ENCODE measurements at regions not wholly inside any gene's neighbourhood (a gene's known extent, or its start where the extent isn't known, plus 50 kb on each side); places are given as distances from the start of the nearest gene placed in this dataset.

DNA sequence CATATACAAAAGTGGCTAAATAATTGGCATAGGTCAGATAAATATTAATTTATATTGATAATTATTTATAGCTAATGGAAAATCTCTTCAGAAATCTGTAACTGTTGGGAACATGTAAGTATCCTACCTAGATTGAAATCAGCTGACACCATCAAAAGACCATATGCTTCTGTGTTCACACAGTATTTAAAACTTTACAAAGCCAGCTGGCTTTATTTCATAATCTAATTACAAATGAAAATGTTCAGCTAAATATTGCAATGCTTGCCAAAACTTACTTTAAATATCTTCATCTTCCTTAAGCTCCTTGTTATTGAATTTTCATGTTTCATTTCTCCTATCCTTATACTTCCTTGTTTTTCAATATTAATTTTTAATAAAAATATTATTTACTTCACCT lies 190.9 kb upstream of the DOK6 start:
- in situ Hi-C loops (cut with HindIII; ENCODE audit: low pct_ligation_motif_present, low pct_unique_long_range_greater_than_20kb, low sequenced_read_pairs): no loop called here
- no peak for DNase-seq

DNA sequence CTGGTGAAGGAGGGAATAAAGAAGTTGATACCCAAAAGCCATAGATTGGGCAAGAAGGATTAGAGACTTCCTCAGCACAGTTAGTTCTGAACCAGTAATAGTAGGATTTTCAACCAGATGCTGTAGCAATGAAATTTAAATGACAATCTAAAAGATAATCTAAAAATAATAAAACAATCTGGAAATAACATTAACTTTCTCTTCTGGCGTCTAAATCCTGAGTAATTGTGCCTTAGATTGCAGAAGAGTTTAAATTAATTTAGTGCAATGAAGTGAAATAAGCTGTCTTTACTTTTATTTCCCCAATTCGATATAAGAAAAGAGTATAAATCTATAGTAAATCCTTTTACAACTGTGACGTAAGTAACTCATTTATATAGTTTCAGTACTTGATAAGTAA lies 186.8 kb upstream of the DOK6 start:
- DNase-seq: no peak
- in situ Hi-C loops (cut with HindIII; ENCODE audit: low pct_ligation_motif_present, low pct_unique_long_range_greater_than_20kb, low sequenced_read_pairs): no loop called here

DNA sequence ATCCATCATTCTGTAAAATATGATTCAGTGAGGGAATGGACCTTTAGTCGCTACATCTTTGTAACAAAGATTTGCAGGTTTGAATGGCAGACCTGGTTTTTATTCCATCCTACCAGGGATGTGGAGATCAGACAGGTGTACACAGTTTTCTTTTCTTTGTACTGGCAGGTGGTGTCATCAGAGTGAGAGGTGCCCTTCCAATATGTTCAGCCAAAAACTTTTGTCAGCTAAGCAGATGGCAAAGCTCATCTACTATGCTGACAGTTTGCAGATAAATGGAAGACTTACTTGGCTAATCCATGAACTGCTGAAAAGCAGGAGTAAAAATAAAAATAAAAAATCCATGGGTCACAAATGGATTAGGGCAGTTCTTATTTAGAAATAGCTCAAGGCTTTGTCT lies 185.5 kb upstream of the DOK6 start:
- no peak for DNase-seq
- in situ Hi-C loops (cut with HindIII; ENCODE audit: low pct_ligation_motif_present, low pct_unique_long_range_greater_than_20kb, low sequenced_read_pairs): no loop called here

DNA sequence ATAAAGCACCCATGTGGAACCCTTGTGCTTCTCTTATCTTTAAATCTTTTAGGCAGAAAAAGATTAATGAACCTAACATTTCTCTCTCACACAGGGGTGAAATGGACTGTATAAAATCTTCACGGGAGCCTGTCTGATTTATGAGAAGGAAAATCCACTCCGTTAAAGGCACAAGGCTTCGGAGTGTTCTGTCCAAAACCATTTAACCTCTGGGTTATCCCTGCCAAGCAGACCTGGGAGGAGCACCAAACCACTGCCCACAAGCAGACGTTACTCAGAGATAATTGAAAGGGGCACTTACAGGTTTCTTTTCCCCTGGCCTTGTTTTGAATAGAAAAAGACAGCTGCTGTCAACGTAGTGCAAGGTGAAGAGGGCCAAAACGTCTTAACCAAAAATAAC lies 184.4 kb upstream of the DOK6 start:
- no peak for DNase-seq
- in situ Hi-C loops (cut with HindIII; ENCODE audit: low pct_ligation_motif_present, low pct_unique_long_range_greater_than_20kb, low sequenced_read_pairs): no loop called here

DNA sequence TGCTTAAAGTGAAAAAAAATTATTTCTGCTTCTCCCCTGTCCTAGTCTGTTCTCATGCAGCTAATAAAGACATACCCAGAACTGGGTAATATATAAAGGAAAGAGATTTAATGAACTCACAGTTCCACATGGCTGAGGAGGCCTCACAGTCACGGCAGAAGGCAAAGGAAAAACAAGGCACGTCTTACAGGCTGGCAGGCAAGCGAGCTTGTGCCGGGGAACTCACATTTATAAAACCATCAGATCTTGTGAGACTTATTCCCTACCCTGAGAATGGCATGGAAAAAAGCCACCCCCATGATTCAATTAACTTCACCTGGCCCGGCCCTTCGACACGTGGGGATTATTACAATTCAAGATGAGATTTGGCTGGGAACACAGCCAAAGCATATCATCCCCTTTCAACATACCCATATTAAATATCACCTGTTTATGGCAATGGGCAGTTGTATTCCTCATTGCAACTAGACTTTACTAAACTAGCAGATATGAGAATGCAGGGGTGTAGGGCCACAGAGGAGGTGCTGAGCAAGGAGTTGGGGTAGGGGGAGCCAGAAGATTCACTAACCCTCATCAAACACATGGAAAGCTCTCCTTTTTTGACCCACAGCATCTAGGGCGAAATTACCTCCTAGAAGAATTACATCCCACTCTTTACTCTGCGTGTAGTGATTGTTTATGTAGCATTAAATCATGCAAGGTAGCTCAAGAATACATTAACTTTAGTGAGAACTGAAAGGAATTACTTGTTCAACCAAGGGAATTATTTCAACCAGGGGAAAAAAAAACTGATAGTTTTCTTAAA lies 183.3 kb upstream of the DOK6 start:
- in situ Hi-C loops (cut with HindIII; ENCODE audit: low pct_ligation_motif_present, low pct_unique_long_range_greater_than_20kb, low sequenced_read_pairs): no loop called here
- DNase-seq: no peak

DNA sequence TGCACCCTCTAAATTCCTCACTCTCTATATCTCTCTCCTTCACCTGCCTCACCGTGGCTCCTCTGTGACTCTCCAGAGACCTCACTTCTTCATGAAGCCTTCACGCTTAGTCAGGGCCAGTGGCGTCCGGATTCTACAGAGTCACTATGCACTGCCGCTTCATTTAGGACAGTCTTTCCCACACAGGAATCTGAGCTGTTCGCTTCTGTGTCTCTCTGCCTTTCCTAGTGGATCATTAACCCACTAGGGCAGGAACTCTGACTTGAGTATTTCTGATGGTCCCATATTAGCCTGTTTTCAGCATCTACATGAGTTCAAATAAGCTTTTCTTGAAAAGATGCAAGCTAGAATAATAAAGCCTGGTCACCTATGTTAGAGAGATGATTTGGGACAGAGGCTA lies 180.2 kb upstream of the DOK6 start:
- no peak for DNase-seq
- in situ Hi-C loops (cut with HindIII; ENCODE audit: low pct_ligation_motif_present, low pct_unique_long_range_greater_than_20kb, low sequenced_read_pairs): no loop called here

DNA sequence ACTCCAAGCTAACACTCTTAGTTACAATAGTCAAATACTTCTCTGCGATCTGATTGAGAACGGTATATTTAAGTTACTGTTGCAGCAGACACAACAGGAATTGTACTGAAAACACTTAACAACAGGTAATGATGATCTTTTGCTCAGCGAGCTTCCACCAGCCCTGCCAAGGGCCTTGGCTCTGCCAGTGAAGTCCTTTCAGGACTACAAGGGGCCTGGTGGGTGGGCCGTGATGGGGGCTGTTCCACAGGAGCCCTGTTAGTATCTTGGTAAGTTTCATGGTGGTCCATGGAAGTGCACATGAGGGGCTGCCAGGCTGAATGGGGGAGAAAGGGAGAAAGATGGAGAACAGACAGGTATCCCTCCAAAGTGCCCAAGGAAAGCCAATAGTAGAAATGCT lies 178.6 kb upstream of the DOK6 start:
- in situ Hi-C loops (cut with HindIII; ENCODE audit: low pct_ligation_motif_present, low pct_unique_long_range_greater_than_20kb, low sequenced_read_pairs): no loop called here

DNA sequence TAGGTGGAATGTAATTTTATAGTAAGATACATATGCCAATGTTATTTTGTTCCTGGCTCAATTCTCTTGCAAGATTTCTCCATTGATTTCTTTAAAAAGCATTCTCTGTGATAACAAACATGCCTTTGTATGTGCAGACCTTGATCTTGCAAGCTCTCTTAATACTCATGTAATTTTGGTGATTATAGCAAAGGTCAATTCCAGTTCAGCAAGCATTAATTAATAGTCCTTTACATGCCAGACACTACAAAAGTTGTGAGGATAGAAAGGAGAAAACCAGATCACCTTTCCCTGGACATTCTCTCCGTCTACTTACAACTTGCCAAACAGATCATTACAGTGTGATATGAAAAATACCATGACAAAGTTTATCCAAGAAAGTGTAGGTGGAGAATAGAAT lies 173.7 kb upstream of the DOK6 start:
- in situ Hi-C loops (cut with HindIII; ENCODE audit: low pct_ligation_motif_present, low pct_unique_long_range_greater_than_20kb, low sequenced_read_pairs): no loop called here
- DNase-seq: no peak

More for the DNA sequence above, 178.6 kb upstream of the DOK6 start:
- no peak for DNase-seq

DNA sequence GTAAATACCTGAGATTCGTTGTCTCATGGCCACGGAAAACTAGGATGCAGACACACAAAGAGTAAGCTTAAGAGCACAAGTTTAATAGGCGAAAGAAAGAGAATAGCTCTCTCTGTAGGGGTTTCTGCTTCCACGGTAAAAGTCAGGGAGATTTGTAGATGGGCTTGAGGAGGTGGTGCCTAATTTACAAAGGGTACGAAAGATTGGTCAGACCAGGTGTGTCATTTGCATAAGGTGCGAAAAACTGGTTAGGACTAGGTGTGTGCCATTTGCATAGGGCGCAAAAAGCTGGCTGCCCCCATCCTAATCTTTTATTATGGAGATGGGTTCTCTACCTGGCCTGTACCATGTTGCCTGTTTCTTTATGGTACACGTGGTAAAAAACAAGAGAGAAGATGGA lies 170.5 kb upstream of the DOK6 start:
- no peak for DNase-seq
- in situ Hi-C loops (cut with HindIII; ENCODE audit: low pct_ligation_motif_present, low pct_unique_long_range_greater_than_20kb, low sequenced_read_pairs): no loop called here

DNA sequence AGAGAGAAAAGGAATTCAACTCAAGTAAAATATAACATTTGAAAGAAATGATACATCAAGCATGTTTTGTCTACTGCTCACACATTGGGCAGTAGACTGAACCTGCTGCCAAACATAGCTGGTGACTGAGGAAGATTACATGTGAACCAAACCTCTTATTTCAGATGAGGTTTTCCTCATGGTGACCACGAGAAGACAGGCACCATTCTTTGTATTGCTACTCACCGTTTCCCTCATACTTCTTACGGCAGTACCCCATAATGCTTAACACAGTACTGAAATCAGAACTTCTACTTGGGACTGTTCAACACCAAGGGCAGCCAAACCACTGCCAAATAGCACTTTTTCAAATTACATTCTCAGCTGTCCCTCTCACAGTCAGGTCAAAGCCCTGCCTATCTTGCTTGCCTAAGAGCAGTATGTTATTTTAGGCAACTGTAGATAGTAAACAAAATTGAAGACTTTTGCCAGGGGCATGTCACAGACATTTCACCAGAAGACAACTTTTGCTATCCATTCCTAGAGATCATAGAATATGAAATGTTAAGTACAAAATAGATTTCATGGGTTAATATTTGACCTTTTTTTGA lies 167.1 kb upstream of the DOK6 start:
- in situ Hi-C loops (cut with HindIII; ENCODE audit: low pct_ligation_motif_present, low pct_unique_long_range_greater_than_20kb, low sequenced_read_pairs): no loop called here

DNA sequence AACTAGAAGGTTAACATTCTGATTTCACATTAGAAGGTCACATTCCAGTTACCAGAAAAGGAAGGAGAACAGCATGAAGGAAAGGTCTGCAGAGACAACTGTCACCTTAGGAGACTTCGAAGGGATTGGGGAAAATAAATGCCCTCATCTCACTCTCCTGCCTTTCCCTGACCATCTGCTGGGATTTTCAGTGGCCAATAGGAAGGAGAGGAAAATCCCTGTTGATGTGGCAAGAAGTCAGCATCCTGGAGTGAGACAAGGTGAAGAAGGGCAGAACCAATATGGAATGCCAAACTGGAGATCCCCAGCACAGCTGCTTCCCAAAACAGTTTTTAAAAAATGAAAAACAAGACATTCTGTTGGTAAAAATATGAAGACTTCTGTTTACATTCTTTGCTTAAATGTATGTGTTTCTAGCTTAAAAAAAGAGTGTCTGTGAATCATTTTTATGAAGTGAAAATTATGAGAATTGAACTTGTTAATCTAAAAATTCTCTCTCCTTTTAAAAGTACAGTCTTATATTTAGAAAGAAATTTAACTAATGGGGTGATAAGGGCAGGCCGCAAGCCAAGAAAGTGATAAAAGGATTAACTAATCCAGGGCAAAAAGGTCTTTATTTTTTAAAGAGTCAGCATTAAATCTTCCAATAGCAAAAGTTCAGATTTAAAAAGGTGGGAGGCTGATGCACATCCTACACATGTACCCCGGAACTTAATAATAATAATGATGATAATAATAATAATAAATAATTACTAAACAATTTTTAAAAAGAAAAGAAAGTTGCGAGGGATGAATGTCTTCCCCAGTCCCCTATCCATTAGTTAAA lies 160.6 kb upstream of the DOK6 start:
- in situ Hi-C loops (cut with HindIII; ENCODE audit: low pct_ligation_motif_present, low pct_unique_long_range_greater_than_20kb, low sequenced_read_pairs): no loop called here
- no peak for DNase-seq

More for the DNA sequence above, 167.1 kb upstream of the DOK6 start:
- no peak for DNase-seq

DNA sequence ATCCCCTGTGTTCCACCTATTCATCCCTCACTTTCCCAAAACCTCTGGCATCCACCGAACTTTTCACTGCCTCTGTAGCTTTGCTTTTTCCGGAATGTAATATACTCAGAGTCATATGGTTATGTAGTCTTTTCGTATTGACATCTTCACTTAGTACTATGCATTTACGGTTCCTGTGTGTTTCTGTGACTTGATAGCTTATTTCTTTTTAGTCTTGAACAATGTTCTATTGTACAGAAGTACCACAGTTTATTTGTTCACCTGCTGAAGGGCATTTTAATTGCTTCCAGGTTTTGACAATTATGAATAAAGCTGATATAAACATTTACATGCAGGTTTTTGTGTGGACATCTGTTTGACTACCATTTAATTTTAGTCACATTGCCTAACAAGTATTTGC lies 154.7 kb upstream of the DOK6 start:
- no peak for DNase-seq
- in situ Hi-C loops (cut with HindIII; ENCODE audit: low pct_ligation_motif_present, low pct_unique_long_range_greater_than_20kb, low sequenced_read_pairs): no loop called here

DNA sequence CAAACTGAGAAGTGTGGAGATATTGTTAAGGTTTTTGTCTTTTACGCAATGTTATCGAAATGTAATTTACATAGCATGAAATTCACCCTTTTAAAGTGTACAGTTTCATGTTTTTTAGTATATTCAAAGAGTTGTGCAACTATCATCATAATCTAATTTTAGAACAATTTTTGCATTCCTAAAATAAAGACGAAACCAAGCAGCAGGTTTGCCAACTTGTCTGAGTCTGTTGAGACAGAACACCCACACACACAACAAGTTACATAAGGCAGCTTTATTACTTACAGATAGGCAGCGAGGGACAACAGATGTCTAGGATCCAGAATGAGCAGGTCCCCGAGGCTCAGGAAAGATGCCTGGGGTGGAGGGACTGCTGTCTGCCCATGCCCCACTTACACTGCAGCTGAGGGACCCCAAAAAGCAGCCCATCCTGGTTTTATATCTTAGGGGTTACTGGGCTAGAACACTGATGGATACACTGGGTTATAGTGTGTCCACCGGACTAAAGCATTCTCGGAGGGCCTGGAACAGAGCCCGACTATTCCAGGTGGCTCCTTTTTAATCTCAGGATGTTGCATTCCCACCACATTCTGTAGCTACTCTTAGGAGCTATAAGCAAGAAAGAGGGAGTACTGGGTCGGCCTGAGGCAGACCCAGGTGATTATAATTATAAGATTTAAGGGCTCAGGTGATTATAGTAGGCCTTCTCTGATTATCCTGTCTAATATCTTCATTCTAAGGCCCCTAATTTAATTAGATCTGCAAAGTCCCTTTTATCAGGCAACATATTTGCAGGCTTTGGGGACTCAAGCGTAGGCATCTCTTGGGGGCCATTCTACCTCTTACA lies 150.2 kb upstream of the DOK6 start:
- in situ Hi-C loops (cut with HindIII; ENCODE audit: low pct_ligation_motif_present, low pct_unique_long_range_greater_than_20kb, low sequenced_read_pairs): no loop called here

DNA sequence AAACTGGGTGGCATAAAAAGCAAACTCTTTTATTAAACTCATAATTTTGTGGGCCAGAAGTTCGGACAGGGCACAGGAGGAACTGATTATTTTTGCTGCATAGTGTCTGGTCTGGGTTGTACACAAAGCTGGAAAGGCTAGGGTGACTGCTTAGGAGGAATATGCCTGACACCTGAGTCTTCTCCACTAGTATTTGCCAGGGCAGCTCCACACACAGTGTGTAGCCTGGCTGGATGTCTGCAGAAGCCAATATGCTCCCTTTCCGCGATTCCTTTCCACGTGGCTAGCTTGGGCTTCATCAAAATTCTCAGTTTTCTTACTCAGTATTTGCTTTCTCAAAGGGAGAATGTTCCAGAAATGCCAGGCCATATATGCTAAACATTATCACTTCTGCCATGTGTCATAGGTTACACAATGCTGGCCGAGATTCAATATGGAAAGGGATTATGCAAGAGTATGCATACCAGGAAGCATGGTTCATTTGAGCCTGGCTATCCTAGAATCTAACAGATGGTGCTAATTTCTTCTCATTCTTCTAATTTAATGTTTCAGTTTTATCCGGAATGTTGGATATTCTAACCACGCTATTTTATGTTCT lies 142.7 kb upstream of the DOK6 start:
- DNase-seq: peak; percentile 1
- in situ Hi-C loops (cut with HindIII; ENCODE audit: low pct_ligation_motif_present, low pct_unique_long_range_greater_than_20kb, low sequenced_read_pairs): no loop called here

More for the DNA sequence above, 150.2 kb upstream of the DOK6 start:
- no peak for DNase-seq

DNA sequence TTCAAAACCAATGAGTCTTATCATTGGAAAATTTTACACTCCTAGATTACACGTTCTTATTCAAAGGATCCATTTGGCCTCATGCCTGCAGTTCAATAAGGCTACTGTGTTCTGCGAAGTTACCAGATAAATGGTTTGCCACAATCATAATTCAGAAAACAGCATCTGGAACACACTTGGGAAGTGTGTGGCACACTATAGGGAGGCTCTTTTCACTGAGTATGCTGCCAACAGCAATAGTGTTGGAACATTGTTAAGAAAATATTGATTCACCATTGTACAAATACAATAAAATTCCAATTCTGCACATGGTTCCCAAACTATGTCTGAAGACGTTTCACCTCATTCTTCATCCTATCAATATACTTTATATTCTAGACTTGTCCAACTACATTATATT lies 141.4 kb upstream of the DOK6 start:
- in situ Hi-C loops (cut with HindIII; ENCODE audit: low pct_ligation_motif_present, low pct_unique_long_range_greater_than_20kb, low sequenced_read_pairs): no loop called here
- DNase-seq: no peak

DNA sequence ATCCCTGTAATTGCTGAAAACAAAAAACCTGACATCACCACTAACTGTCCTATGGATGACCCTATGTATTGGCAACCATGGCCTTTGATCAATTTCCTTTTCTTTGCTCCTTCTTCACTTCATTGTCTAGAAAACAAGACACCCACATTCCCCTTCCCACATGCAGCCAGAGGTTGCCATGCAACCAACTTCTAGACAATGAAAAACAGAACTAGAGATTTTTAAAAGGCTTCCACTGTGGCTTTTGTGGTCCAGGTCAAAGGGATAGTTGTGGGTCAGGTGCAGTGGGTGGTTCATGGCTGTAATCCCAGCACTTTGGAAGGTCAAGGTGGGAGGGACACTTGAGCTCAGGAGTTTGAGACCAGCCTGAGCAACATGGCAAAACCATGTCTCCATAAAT lies 139.3 kb upstream of the DOK6 start:
- in situ Hi-C loops (cut with HindIII; ENCODE audit: low pct_ligation_motif_present, low pct_unique_long_range_greater_than_20kb, low sequenced_read_pairs): no loop called here
- no peak for DNase-seq

DNA sequence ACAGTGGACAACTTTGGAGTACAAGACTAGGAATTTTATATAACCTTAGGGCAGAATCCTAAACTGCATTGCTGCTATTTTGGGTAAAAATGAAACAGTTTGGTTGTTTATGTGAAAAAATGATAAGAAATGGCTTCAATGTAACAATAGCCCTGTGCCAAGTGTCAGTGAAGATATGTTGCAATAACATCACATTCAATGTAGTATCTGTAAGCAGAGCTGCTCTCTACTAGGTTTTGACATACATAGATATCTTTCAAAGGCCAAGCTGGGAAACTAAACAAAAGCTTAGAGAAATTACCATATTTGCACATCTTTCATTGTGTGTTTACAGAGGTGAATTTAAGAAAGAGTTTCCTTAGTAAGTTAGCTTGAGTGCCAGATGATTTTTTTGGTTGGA lies 135.0 kb upstream of the DOK6 start:
- in situ Hi-C loops (cut with HindIII; ENCODE audit: low pct_ligation_motif_present, low pct_unique_long_range_greater_than_20kb, low sequenced_read_pairs): no loop called here
- DNase-seq: no peak

DNA sequence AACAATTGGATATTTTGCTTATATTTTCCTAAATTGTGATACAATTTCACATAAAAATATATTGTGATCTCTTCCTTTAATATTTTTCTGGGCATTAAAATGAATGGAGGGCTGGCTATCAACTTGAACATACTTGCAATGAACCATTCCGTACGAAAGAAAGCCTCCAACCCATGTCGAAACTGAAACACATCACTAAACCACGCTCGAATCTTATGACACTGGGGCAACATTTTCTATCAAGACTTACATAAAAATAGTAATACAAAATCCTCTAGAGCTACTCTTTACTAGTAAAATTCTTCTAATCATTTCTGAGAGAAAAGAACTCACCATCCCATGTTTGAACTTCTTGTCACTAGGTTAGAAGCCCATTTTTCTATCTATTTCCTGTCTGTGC lies 132.8 kb upstream of the DOK6 start:
- no peak for DNase-seq
- in situ Hi-C loops (cut with HindIII; ENCODE audit: low pct_ligation_motif_present, low pct_unique_long_range_greater_than_20kb, low sequenced_read_pairs): no loop called here

Data from ACHN (cell line).